GM18502 (cell line): ENCODE measurements at regions not wholly inside any gene's neighbourhood (a gene's known extent, or its start where the extent isn't known, plus 50 kb on each side); places are given as distances from the start of the nearest gene placed in this dataset.

ENCODE experiments used
- ATAC-seq: cut with Tn5 transposase; IDR thresholded peaks from one replicate; pipeline ENCODE4 v1.9.1; 2021; ENCODE audit warnings: mild to moderate bottlenecking; ENCODE audit not compliant: unreplicated experiment, poor library complexity

GRCh38 chr2:221286406-221286805 lies 285.7 kb downstream of the EPHA4 start:
- ATAC-seq: no peak

DNA sequence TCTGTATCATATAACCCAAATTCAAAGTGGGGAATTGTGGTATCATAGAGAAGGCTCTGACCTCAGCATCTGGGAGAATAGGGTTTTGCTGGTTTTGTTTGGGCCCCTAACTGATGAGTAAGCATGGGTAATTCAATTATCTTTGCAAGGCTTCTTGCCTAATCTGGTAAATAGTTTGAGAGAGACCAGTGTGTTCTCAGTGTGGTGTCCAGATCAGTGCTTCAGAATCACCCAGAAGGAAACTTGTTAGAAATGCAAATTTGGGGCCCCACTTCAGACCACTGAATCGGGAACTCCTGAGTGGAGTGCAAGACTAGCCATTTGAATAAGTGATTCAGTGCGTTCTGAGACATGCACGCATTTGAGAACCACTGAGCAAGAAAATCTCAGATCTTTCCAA lies 282.7 kb downstream of the EPHA4 start:
- ATAC-seq: no peak

DNA sequence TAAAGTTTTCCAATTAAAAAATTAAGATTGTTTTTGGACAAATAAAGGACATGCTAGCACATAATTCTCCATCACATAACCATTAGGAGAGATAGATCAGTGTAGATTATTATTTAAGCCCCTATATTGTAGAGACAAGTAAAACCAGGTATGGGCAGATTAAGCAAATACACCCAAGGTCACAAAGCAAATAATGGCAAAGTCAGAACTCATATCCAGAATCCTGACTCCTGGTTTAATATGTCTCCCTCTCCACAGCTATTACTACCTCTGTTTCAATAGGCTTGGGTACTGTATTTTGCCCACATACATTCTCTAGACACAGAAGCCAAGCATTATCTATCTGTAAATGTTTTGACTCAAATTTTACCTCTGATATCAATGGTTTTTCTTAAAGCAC lies 282.3 kb downstream of the EPHA4 start:
- no peak for ATAC-seq

GRCh38 chr2:221293949-221294742 lies 278.0 kb downstream of the EPHA4 start:
- no peak for ATAC-seq

DNA sequence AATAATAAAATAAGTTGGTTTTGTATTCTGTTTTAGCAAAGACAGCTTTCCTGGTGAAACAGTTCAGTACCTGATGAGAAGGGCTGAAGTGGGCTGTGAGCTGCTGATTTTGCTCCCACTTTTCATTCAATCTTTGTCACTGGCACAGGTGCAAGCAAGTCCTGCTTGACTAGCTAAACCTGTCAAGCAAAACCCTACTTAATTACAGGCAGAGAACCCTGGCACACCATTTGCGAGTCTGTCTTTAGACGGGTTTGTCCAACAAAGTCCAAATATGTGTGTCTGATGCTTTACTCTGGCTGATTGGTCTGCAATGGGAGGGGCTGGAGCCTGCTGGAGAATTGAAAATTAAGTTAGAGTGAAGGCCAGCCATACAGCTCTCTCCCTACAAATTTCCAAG lies 267.2 kb downstream of the EPHA4 start:
- ATAC-seq: no peak

DNA sequence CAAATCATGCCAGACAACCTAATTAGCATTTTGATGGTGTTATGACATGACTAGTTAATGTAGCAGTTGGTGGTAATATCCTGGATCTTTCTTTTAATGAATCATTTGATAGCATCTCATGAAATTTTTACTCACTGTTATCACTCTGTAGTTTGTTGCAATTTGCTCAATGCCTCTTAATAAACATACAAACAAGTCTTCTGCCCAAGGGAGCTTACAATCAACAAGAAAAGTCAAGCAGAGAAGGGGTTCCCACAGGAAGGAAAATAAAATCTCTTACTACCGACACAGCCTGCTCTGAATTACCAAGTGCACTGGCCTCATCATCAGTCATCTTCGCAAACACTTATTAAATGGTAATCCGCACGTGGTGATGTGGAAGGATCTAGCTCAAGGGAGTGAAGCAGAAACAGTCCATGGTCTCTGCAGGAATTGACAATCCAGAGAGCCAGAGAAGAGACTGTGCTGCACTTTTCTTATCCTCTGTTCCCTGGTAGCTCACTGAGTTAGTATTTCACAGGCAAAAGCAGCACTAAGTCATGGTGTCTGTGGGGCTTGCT lies 263.5 kb downstream of the EPHA4 start:
- no peak for ATAC-seq

GRCh38 chr2:221309892-221310583 lies 262.1 kb downstream of the EPHA4 start:
- no peak for ATAC-seq

DNA sequence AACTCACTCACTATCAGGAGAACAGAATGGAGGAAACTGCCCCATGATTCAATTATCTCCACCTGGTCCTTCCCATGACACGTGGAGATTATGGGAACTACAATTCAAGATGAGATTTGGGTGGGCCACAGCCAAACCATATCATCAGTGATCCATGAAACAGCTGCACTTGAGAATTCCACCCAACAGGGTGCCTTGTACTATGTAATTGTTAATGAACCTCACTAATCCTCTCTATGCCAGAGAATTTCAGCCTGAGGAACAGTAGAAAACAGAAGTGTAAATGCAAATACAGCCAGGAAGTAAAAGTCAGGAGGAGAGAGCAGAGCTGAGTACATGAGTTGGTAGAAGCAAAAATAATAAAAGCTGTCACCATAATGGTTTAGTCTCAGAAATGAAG lies 261.4 kb downstream of the EPHA4 start:
- no peak for ATAC-seq

GRCh38 chr2:221312634-221313033 lies 259.5 kb downstream of the EPHA4 start:
- ATAC-seq: no peak

DNA sequence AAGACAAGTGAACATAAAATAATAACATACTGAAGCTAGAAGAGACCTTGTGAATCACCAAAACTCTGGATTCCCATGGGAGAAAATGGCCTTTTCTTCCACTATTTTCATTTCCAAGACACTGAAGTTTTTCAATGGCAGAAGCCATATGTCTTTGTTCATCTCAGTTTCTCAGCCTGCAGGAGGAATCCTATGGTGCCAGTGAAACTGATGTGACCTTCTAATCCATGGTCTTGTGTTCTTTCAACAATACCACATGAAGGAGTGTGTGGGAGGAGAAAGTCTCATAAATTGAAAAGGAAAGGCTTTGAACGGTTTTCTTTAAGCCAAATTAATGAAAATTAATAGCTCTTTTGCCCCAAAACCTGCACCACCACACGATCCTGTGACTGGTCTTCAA lies 257.3 kb downstream of the EPHA4 start:
- no peak for ATAC-seq

GRCh38 chr2:221318376-221319130 lies 253.6 kb downstream of the EPHA4 start:
- ATAC-seq: no peak

- ATAC-seq: no peak
These were observed 249.4 kb downstream of the EPHA4 start for GRCh38 chr2:221322741-221323140.

GRCh38 chr2:221323513-221323912 lies 248.6 kb downstream of the EPHA4 start:
- ATAC-seq: no peak

DNA sequence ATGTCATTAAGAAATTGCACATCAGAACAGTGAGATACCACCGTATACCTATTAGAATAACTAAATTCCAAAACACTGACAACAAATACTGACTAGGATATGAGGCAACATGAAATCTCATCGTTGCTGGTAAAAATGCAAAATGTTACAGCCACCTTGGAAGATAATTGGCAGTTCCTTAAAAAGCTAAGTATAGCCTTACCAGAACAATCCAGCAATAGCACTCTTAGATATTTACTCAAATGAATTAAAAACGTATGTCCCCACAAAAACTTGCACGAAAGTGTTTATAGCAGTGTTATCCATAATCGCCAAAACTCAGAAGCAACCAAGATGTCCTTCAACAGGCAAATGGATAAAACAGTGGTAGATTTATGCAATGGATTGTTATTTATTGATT lies 241.7 kb downstream of the EPHA4 start:
- no peak for ATAC-seq

- ATAC-seq: no peak
These were observed 237.5 kb downstream of the EPHA4 start for GRCh38 chr2:221334481-221335218.

- no peak for ATAC-seq
These were observed 236.8 kb downstream of the EPHA4 start for GRCh38 chr2:221335219-221335752.

DNA sequence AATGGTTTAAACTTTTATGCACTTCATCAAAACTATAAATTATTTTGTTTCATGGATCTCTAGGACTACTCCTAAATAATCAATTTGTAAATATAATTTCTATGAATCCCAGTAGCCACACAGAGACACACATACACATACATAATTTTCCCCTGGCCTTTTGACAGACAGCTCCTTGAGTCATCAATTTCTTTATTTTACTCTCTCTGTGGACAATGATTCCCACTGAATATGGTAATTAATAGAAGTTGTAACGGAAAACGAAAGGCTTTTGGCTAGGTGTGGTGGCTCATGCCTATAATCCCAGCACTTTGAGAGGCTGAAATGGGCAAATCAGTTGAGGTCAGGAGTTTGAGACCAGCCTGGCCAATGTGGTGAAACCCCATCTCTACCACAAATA lies 235.1 kb downstream of the EPHA4 start:
- ATAC-seq: no peak

DNA sequence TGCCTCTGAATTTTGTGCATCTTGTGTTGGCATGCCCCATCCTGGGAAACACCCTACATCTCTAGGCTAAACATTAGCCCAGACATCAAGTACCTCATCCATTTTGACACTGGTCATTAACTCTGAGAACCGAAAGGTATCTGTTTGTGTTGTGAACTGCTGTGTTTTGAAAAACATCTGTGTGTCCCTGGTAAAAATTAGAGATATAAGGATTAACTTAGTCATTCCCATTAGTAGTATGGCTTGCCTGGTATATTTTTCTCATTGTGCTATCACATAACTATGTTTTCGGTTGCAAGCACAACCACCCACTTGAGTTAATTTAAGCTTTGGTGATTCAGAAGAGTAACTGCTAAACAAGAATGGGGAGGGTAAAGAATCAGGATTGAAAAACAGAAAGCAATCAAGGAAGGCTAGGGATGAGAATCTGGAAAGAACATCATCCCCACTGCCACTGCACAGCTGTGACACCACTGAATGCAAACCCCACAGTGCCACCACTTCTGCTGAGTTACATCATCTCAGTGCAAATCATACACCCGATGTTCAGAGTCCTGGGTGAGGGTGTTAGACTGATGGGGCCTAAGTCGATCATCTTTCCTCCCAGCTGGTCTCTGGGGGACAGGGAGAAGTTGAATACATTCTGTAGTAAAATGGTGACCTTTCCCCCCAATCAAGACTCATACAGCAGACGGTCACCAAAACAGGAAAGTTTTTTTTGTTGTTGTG lies 234.0 kb downstream of the EPHA4 start:
- ATAC-seq: no peak

- ATAC-seq: no peak
These were observed 229.7 kb downstream of the EPHA4 start for GRCh38 chr2:221342388-221342787.
